Activated T-helper 1 cell treated with Interleukin-2 at 50 U/mL for 16 hours (primary cell): ENCODE measurements at regions not wholly inside any gene's neighbourhood (a gene's known extent, or its start where the extent isn't known, plus 50 kb on each side); places are given as distances from the start of the nearest gene placed in this dataset.
"Not testable (repeated sequence)": the region's sequence is repeated elsewhere in the genome, so short reads cannot be mapped to it uniquely, and the experiment has no call there.

ENCODE experiments used
- DNase-seq: peaks from one replicate; pipeline ENCODE4 v3.0.0-alpha.2; 2020; ENCODE audit warnings: low read depth

DNA sequence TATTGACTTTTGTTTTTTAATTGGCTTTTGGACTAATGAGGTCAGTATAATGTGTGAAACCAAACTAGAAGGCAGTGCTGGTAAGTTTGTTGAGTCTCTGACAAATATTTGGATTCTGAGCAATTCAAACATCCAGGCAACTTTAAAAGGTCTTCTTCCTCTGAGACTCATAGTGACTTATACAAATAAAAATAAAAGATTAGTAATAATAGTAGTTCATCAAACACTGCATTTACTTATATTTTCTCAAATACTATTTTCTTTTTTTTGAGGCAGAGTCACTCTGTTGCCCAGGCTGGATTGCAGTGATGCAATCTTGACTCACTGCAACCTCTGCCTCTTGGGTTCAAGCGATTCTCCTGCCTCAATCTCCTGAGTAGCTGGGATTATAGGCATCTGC, 337.9 kb downstream of the DAD1 start:
- no peak for DNase-seq

DNA sequence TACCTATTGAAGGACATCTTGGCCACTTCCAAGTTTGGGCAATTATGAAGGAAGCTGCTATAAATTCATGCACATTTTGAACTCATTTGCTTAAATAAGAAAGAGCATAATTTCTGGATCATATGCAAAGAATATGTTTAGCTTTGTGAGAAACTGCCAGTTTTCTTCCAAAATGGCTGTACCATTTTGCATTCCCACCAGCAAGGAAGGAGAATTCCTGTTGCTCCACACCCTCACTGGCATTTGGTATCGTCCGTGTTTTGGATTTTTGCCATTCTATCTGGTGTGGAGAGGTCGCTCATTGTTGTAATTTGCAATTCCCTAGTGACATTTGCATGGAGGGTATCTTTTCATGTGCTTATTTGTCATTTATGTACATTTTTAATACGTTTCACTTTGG, 339.3 kb downstream of the DAD1 start:
- DNase-seq, result no peak

DNA sequence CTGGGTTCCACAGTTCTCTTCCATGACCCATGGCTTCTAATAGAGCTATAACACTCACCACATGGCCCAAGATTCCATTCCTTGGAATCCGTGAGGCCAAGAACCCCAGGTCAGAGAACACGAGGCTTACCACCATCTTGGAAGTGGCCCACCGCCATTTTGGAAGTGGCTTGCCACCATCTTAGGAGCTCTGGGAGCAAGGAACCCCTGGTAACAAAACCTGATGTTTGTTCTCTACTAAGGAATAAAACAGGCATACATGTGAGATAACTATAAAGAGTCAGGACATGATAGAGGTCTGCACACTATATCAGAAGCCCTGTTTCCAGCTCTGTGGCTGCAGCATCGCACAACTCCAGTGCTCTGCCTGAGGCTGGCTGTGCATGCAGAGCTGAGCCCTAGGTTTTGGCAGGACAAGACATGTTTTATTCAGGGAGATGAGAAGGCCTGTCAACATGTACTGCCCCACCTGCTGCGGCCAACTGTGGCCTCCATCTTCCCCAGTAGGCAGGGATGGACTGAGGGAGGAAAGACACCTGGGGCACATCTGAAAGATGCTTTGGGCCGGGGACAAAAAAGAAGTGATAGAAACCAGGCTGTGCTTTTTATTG, 344.9 kb downstream of the DAD1 start:
- DNase-seq, result no peak

DNA sequence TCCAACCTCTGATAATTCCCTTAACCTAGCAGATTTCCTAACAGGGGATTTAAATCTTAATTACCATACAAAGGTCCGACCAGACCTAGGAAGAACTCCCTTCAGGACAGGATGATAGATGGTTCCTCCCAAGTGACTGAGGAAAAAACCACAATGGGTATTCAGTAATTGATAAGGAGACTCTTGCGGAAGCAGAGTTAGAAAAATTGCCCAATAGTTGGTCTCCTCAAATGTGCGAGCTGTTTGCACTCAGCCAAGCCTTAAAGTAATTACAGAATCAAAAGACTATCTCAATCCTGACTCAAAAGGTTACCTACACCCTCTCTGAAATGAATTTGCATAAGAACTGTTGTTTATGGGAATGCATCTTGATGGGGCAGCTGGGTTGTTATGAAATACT, 350.7 kb downstream of the DAD1 start:
- DNase-seq, result not testable (repeated sequence)

DNA sequence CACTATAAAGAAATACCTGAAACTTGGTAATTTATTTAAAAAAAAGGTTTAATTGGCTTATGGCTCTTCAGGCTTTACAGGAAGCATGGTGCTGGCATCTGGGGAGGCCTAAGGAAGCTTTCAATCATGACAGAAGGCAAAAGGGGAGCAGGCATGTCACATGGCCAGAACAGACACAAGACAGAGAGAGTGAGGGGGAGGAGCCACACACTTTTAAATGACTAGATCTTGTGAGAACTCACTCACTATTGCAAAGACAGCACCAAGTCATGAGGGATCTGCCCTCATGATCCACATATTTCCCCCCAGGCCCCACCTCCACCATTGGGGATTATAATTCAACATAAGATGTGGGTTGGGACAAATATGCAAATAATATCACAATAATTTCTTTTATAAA, 355.6 kb downstream of the DAD1 start:
- DNase-seq, result no peak

DNA sequence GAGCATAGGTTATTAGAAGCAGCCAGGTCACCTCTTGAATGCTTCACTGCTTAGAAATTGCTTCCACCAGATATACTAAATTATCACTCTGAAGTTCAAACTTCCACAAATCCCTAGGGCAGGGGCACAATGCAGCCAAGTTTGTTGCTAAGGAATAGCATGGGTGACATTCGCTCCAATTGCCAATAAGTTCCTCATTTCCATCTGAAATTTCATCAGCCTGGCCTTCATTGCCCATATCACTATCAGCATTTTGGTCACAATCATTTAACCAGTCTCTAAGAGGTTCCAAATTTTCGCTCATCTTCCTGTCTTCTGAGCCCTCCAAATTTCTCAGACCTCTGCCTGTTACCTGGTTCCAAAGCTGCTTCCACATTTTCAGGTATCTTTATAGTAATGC, 356.1 kb downstream of the DAD1 start:
- DNase-seq, result no peak

DNA sequence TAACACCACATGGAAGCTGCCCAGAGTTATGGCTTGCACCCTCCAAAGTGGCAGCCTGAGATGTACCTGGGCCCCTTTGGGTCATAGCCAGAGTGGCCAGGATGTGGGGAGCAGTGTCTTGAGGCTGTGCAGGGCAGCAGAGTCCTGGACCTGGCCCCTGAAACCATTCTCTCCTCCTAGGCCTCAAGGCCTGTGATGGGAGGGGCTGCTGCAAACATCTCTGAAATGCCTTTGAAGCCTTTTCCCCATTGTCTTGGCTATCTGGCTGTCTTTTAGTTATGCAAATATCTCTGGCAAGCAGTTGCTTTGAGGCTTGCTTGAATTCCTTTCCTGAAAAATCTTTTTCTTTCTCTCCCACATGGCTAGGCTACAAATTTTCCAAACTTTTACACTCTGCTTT, 356.5 kb downstream of the DAD1 start:
- DNase-seq, result no peak

DNA sequence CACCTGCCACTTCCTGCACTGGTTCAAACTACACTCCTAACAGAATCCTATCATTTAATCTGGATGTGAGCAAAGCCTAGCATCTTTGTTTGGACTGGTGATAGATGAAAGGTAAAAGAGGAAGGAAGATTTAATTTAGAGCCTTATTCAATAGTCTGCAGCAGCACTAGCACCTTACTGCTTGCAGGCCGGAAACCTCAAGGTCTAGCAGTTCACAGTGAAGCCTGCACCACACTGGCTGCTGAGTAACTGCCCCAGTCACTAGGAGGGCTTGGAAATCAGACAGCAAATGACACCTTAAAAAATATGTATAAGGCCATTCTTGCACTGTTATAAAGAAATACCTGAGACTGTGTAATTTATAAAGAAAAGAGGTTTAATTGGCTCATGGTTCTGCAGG, 358.0 kb downstream of the DAD1 start:
- DNase-seq, result no peak

DNA sequence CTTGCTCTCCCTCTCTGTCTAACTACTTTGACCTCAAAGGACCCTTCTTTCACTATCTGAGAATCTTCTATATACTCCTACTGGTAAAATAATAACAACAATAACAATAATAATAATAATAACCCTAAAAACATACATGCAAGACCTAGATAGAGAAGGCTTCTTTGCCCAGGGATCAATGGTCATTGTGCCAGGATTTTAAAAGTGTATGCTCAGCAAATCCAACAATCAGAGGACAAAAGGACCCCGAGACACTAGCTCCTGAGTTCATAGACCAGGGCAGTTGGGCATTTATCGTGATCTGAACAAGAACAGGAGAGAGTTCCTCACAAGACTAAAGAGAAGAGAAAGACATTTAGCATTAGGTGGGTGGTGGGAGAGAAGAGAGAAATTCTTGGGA, 358.5 kb downstream of the DAD1 start:
- no peak for DNase-seq

DNA sequence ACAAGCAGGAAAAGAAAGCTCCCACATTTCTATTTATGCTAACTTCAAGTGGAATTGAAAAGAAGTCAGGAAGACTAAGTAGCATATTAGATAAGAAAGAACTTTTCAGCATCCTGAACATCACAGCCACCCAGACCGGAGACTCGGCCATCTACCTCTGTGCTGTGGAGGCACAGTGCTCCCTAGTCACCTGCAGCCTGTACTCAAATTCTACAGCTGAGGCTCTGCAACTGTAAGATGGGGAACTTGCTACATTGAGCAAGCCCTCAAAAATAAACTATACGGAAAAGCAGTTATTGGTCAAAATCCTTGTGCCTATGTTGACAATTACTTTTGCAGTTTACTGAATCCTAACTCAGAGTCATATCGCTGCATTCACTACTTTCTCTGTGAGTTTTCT, 361.9 kb downstream of the DAD1 start:
- no peak for DNase-seq

DNA sequence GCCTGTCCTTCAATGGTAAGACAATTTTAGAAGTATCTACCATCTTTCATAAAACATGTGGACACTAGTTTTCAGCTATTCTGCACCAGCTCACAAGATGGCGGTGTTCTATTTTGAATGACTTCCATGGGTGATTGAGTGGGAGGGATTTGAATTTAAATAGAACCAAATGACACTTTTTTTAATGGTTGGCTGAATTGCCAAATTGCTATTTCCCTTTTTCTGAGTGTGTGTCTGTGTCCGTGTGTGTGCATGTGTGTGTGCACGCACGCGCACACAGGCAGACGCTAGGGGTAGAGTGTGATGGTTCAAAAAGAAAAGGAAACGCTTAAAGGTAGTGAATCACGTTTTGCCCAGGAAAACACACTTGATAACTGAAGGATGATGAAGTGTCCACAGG, 362.6 kb downstream of the DAD1 start:
- no peak for DNase-seq

DNA sequence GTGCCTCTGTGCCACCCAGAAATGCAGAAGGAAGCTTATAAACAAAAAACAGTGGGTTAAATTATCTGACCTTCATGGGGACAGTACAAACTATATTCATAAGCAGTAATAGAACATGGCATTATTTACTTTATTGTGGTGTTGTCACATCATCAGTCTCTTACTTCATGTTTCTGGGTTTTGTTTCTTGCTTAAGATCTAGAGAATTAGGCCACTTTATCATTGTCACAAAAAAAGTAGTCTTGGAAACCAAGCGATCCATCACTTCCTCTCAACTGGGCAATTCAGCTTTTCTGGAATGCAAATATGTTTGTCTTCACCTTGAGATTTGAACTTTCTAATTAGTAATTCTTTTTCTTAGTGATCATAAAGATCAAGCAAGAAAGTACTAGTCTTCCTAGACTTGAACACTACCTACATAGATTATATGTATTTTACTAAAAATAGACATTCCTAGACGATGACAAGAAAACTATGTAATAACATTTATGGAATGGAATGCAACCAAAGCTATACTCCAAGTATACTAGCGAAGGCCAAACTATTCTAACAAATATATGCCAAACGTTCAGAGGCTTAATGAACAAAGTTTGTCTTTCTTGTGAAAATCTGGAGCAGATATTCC, 363.4 kb downstream of the DAD1 start:
- DNase-seq, result no peak

DNA sequence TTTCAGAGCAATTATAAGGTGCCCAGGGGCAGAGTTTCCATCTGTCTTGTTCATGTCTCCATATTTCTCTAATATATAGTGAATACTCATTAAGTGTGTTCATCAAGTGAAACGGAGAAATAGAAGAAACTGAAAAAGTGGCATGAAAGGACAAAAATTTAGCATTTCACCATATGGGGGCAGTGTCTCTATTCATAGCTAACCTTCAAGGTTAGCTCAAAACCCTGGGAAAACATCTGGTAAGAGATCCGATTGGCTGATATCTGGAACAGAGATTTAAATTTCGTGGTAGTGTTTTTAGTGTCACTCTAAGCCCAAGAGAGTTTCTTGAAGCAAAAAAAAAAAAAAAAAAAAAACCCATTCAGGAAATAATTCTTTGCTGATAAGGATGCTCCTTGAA, 367.5 kb downstream of the DAD1 start:
- no peak for DNase-seq

DNA sequence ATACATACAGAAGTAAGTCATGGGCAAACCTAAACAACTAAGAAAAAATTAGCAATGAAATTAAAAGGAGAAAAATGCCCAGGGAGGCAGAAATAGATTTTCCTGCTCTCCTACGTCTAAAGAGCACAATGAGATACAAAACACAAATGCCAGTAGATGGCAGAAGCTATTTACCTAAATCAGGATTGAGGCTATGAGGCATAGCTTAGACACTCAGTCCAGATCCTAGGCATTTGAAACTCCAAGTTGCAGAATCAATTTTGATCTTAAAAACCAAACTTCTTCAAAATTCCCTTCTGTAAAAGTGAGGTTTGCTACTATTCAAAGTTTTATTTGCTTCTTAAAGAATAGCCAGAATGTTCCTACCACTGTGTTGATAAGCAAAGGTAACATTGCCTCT, 368.6 kb downstream of the DAD1 start:
- no peak for DNase-seq

DNA sequence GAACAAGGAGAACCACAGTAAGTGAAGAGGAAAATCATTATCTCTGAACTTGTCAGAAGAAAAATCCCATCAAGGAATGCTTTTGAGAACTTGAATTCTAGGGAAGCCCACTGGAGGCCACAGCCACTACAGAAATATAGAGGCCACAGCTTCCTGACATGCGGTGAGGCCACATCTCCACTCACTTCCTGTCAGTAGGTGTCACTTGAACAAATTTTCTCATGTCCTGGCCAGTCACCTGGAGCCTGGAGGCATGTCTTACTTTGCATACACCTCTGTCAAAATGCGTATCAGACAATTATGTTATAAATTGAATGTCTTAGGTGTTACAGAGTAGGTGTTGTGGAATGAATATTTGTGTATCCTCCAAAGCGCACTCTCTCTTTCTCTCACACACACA, 370.3 kb downstream of the DAD1 start:
- no peak for DNase-seq

DNA sequence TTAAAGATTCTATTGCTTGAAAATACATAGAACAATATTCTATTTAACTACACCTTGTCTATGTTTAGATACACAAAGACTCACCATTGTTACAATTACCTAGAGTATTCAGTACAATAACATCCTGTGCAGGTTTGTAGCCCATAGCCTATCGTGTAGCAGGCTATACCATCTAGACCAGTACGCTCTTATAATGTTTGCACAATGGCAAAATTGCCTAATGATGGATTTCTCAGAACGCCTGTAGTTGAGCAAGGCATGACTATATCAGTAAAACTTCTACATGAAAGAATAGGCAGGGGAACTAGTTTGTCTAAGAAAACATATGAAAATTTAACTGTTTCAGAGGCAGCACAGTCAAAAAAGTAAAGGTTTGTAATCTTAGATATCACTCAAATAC, 375.9 kb downstream of the DAD1 start:
- DNase-seq, result no peak

DNA sequence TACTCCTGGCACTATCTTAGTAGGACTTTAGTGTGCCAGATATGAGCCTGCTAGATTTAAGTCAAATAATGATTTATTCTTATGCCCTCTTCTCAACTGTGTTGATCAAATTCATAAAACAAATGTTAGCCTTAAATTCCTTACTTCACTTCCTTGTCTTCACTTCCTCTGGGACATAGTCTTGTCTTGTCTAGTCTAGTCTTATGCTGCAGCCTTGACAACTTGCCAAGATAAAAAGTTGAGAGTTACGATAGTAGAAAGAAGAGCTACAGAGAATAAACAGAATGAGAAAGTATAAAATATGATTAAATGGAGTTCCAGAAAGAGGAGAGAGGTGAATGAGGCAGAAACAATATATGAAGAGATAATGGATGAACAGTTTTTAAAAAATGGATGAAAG, 378.1 kb downstream of the DAD1 start:
- no peak for DNase-seq

DNA sequence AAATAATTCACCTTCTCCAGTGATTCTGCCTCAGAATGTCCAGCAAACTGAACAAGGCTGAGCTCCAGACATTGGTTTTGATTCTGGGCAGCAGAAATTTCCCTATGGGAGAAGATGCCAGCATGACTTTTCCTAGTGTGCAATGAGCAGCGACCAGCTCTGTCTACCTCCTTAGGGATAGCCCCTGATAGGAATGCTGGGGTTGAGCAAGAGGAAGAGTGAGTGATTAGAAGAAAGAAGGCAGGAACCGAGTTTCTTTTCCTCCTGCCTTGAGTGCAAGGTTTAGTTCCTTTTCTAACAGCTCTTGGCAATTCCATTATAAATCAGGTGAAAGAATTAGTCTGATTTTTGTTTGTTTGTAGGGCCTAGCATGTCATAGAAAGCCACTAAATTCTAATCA, 379.0 kb downstream of the DAD1 start:
- no peak for DNase-seq

DNA sequence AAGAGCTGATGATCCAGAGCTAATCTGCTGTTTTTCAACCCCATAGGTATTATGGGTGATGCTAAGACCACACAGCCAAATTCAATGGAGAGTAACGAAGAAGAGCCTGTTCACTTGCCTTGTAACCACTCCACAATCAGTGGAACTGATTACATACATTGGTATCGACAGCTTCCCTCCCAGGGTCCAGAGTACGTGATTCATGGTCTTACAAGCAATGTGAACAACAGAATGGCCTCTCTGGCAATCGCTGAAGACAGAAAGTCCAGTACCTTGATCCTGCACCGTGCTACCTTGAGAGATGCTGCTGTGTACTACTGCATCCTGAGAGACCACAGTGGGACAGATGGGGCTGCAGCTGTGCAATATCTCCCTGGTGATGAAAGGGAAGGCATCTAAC, 386.0 kb downstream of the DAD1 start:
- no peak for DNase-seq

DNA sequence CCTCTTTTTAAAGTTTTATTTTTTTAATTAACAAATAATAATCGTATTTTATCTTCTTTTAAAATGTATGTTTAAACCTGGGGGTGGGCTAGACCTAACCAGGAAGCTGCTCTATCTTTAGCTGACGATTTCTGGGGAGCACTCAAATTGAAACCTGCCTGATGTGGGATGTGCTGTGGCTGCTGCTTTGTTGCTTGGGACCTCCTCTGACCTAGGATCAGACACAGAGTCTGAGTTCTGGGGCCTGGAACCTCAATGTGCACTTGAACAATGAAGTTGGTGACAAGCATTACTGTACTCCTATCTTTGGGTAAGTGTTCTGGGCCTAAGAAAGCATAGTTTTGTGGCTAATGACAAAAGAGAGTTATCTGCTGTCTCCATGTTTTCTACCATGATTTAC, 386.7 kb downstream of the DAD1 start:
- no peak for DNase-seq

DNA sequence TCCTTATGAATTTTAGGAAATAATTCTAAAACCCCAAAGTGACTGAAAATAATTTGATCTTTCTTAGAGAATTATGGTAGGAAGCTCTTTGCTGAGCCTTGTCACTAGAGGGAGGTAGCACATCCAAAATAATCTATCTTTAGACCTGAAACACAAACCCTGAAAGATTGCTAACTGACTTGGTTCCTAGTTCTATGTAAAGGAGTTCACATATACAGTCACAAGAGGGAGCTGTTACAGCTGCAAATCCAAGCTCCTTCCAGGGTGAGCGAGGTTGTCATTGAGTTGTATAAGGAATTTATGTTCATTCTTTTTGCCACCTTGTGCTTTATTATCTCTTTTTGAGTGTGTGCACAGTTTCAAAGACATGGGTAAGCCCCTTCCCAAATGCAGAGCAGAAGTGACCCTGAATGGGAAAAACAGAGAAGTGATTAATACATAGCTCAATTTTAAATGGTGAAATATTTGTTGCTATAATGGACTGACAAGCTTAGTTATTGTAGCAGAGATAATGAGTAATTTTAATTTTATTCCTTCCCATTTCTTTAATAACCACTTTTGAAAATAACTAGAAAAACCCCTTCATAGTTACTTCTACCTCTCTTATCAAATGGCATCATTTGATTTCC, 387.9 kb downstream of the DAD1 start:
- DNase-seq, result no peak

DNA sequence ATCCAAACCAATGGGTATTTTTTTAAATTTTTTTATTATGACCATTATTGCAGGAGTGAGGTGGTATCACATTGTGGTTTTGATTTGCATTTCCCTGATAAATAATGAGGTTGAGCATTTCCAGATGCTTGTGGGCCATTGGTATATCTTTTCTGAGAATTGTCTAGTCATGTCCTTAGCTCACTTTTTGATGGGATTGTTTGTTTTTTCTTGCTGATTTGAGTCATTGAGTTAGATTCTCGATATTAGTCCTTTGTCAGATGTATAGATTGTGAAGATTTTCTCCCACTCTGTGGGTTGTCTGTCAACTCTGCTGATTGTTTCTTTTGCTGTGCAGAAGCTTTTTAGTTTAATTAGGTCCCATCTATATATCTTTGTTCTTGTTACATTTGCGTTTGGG, 388.9 kb downstream of the DAD1 start:
- DNase-seq, result not testable (repeated sequence)

DNA sequence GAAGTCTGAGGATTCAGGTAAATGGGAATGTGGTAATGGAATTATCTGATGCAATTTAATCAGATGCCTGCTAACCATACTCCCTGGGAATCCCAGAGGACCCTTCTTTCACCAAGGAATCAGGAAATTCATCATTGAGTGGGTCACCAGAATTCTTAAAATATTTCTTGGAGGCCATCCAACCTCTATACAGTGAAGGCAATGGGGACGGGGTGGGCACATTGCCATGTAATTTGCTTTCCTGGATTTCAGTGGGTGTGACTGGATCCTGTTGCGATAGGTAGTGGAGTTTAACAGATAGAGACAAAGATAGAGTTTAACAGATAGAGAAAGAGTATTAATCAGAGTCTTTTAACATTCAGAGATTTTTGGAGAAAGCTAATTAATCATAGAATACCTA, 394.4 kb downstream of the DAD1 start:
- DNase-seq, result no peak
